ENCODE measurements at regions not wholly inside any gene's neighbourhood (a gene's known extent, or its start where the extent isn't known, plus 50 kb on each side); places are given as distances from the start of the nearest gene placed in this dataset.

DNA sequence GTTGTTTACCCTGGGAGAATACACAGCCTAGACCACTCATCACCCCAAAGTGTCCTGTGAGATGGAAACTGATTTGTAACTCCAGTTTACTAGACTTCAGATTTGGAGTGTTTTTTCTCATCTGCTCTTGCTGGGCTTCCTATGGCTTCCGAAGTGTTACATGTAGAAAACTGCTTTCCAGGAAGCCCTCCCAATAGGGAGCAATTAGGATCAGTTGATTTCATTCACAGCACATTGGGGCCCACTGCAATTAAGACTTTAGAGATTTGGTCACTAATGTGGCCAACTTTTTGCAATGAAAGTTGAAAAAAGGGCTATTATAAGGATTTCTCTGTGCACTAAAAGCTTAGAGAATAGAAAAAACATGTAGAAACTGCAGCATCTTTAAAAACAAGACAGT is 656.6 kb upstream of the CHAC2 start:
- dilution Hi-C loops (cut with MboI; ENCODE audit: extremely low pct_ligation_motif_present, low sequenced_read_pairs) = no loop called here

GRCh38 chr2:53108246-53108645 is 659.4 kb upstream of the CHAC2 start:
- no peak for FAIRE-seq
- H2AFZ ChIP-seq (ENCODE audit: control insufficient read depth, low read length) = no peak overlapping the region
- no peak overlapping the region for H3K4me3 ChIP-seq (ENCODE audit: control insufficient read depth in 2 of 3, extremely low read depth in 1 of 3, insufficient read depth in 2 of 3, low read depth in 1 of 3, low read length in 3 of 3)
- H3K36me3 ChIP-seq (ENCODE audit: control insufficient read depth in 2 of 2, extremely low read depth in 1 of 2, insufficient read depth in 2 of 2, low read length in 2 of 2) = no peaks in the 10 kb centered on the region
- H3K79me2 ChIP-seq (ENCODE audit: control insufficient read depth, insufficient read depth, low read length) = no peaks in the 10 kb centered on the region
- H3K4me1 ChIP-seq (ENCODE audit: control insufficient read depth, extremely low read depth, insufficient read depth, low read length) = peaks cover 4% of the 10 kb centered on the region
- no peaks in the 10 kb centered on the region for H4K20me1 ChIP-seq (ENCODE audit: control insufficient read depth, extremely low read depth, insufficient read depth, low read length)
- no peak overlapping the region for H3K4me2 ChIP-seq (ENCODE audit: control insufficient read depth, extremely low read depth, insufficient read depth, low read depth, low read length)
- no peak overlapping the region for H3K9ac ChIP-seq (ENCODE audit: control insufficient read depth, extremely low read depth, insufficient read depth, low read length)
- H3K9me3 ChIP-seq (ENCODE audit: control insufficient read depth, low read depth, low read length) = no peaks in the 10 kb centered on the region
- DNase-seq (ENCODE audit: low read depth, low spot score) = no peak
- no peak overlapping the region for H3K27ac ChIP-seq (ENCODE audit: control insufficient read depth, insufficient read depth, low read length)
- no peaks in the 10 kb centered on the region for H3K27me3 ChIP-seq (ENCODE audit: control insufficient read depth, extremely low read depth, insufficient read depth, low read length)
- no peaks in the 10 kb centered on the region for H3K9me1 ChIP-seq (ENCODE audit: control insufficient read depth, extremely low read depth, insufficient read depth, low read length)
- dilution Hi-C loops (cut with MboI; ENCODE audit: extremely low pct_ligation_motif_present, low sequenced_read_pairs) = no loop called here
- TF ChIP-seq, protein P1, sequence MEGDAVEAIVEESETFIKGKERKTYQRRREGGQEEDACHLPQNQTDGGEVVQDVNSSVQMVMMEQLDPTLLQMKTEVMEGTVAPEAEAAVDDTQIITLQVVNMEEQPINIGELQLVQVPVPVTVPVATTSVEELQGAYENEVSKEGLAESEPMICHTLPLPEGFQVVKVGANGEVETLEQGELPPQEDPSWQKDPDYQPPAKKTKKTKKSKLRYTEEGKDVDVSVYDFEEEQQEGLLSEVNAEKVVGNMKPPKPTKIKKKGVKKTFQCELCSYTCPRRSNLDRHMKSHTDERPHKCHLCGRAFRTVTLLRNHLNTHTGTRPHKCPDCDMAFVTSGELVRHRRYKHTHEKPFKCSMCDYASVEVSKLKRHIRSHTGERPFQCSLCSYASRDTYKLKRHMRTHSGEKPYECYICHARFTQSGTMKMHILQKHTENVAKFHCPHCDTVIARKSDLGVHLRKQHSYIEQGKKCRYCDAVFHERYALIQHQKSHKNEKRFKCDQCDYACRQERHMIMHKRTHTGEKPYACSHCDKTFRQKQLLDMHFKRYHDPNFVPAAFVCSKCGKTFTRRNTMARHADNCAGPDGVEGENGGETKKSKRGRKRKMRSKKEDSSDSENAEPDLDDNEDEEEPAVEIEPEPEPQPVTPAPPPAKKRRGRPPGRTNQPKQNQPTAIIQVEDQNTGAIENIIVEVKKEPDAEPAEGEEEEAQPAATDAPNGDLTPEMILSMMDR (optimal IDR thresholded peaks at IDR 0.05 in 1 of 3, IDR thresholded peaks at IDR 0.05 in 1 of 3, conservative IDR thresholded peaks at IDR 0.05 in 1 of 3; ENCODE audit: extremely low read depth in 1 of 3, insufficient read depth in 2 of 3, low read length in 3 of 3) = no peak
- TF ChIP-seq EZH2 (IDR thresholded peaks at IDR 0.05; ENCODE audit: low read length) = no peak

More for the DNA sequence above, 656.6 kb upstream of the CHAC2 start:
- Histone ChIP-seq H2AFZ (ENCODE audit: control insufficient read depth, low read length) (no peak overlapping the region), H3K27ac (ENCODE audit: control insufficient read depth, insufficient read depth, low read length) (no peak overlapping the region), H3K9ac (ENCODE audit: control insufficient read depth, extremely low read depth, insufficient read depth, low read length) (no peak overlapping the region), H3K27me3 (ENCODE audit: control insufficient read depth, extremely low read depth, insufficient read depth, low read length) (no peaks in the 10 kb centered on the region), H3K4me3 (ENCODE audit: control insufficient read depth in 2 of 3, extremely low read depth in 1 of 3, insufficient read depth in 2 of 3, low read depth in 1 of 3, low read length in 3 of 3) (no peak overlapping the region), H3K9me3 (ENCODE audit: control insufficient read depth, low read depth, low read length) (no peaks in the 10 kb centered on the region), H3K4me2 (ENCODE audit: control insufficient read depth, extremely low read depth, insufficient read depth, low read depth, low read length) (no peak overlapping the region), H3K36me3 (ENCODE audit: control insufficient read depth in 2 of 2, extremely low read depth in 1 of 2, insufficient read depth in 2 of 2, low read length in 2 of 2) (no peaks in the 10 kb centered on the region), H3K9me1 (ENCODE audit: control insufficient read depth, extremely low read depth, insufficient read depth, low read length) (no peaks in the 10 kb centered on the region), H4K20me1 (ENCODE audit: control insufficient read depth, extremely low read depth, insufficient read depth, low read length) (no peaks in the 10 kb centered on the region), H3K79me2 (ENCODE audit: control insufficient read depth, insufficient read depth, low read length) (no peaks in the 10 kb centered on the region), H3K4me1 (ENCODE audit: control insufficient read depth, extremely low read depth, insufficient read depth, low read length) (no peaks in the 10 kb centered on the region)
- TF ChIP-seq, protein P1 (optimal IDR thresholded peaks at IDR 0.05 in 1 of 3, IDR thresholded peaks at IDR 0.05 in 1 of 3, conservative IDR thresholded peaks at IDR 0.05 in 1 of 3; ENCODE audit: extremely low read depth in 1 of 3, insufficient read depth in 2 of 3, low read length in 3 of 3) = no peak
- no peak for TF ChIP-seq EZH2 (IDR thresholded peaks at IDR 0.05; ENCODE audit: low read length)
- FAIRE-seq (no peak), DNase-seq (ENCODE audit: low read depth, low spot score) (no peak)
